NB4 (cell line): ENCODE measurements at regions not wholly inside any gene's neighbourhood (a gene's known extent, or its start where the extent isn't known, plus 50 kb on each side); places are given as distances from the start of the nearest gene placed in this dataset.

Source experiments
- CTCF ChIP-seq: IDR thresholded peaks from one replicate; pipeline ENCODE4 v1.5.1; 2012; ENCODE audit warnings: low read depth, low read length
- MAX ChIP-seq: IDR thresholded peaks from 2 replicates; pipeline ENCODE4 v1.6.1; 2011; ENCODE audit warnings: low read depth, low read length
- POLR2A ChIP-seq: IDR thresholded peaks from 2 replicates; pipeline ENCODE4 v1.6.1; 2011; ENCODE audit warnings: mild to moderate bottlenecking; ENCODE audit not compliant: insufficient read length; ENCODE audit errors: extremely low read depth

GRCh38 chr13:88360761-88361160, 689.6 kb downstream of the SLITRK5 start:
- TF ChIP-seq CTCF (no peak), POLR2A (no peak), MAX (no peak)
